ENCODE measurements at regions not wholly inside any gene's neighbourhood (a gene's known extent, or its start where the extent isn't known, plus 50 kb on each side); places are given as distances from the start of the nearest gene placed in this dataset.
"Not testable (repeated sequence)": the region's sequence is repeated elsewhere in the genome, so short reads cannot be mapped to it uniquely, and the experiment has no call there.

GRCh38 chr5:34127818-34128217 lies 84.8 kb upstream of the C1QTNF3 start:
- TF ChIP-seq CTCF (IDR thresholded peaks at IDR 0.05; ENCODE audit: low read depth, low read length); POLR2A (IDR thresholded peaks at IDR 0.05; ENCODE audit: extremely low read depth, insufficient read length); MAX (IDR thresholded peaks at IDR 0.05; ENCODE audit: low read depth, low read length): not testable (repeated sequence)
